Transverse colon (tissue), 4 donors: ENCODE measurements at regions not wholly inside any gene's neighbourhood (a gene's known extent, or its start where the extent isn't known, plus 50 kb on each side); places are given as distances from the start of the nearest gene placed in this dataset.

Source experiments
- DNase-seq: peaks from one replicate; pipeline ENCODE4 v3.0.0-alpha.2; 2019
- H3K27ac ChIP-seq, 4 donors: fragments of 200-600 bp; sonication (generic); 2 replicates each; pipeline ENCODE4 v1.5.1; 2016 to 2018; ENCODE audit warnings: inconsistent platforms in 4 of 4
- H3K27me3 ChIP-seq: fragments of 200-600 bp; sonication (generic); 2 replicates; pipeline ENCODE4 v1.5.1; 2017; ENCODE audit warnings: inconsistent platforms
- H3K36me3 ChIP-seq, 4 donors: fragments of 200-600 bp; sonication (generic); 2 replicates each; pipeline ENCODE4 v1.5.1; 2017 to 2019; ENCODE audit warnings: inconsistent platforms in 4 of 4
- H3K4me1 ChIP-seq, 4 donors: fragments of 200-600 bp; sonication (generic); 2 replicates each; pipeline ENCODE4 v1.5.1; 2017 to 2020; ENCODE audit warnings: inconsistent platforms in 4 of 4
- H3K4me3 ChIP-seq, 4 donors: fragments of 200-600 bp; sonication (generic); 1 replicate in 1 of 4; 2 replicates in 3 of 4; pipeline versions ENCODE4 v1.5.1 to v1.6.1; 2017 to 2019; ENCODE audit warnings: inconsistent platforms in 4 of 4
- H3K9me3 ChIP-seq, 2 donors: fragments of 200-600 bp; sonication (generic); 2 replicates each; pipeline ENCODE4 v1.5.1; 2017 to 2019; ENCODE audit warnings: inconsistent platforms in 2 of 2
- EP300 ChIP-seq: sonication (generic); formaldehyde crosslinking; IDR thresholded peaks from one replicate; pipeline ENCODE4 v1.6.1; 2017; ENCODE audit warnings: antibody characterized with exemption, low read depth
- POLR2A ChIP-seq: fragments of 450-650 bp; IDR thresholded peaks from one replicate; pipeline ENCODE4 v1.6.1; 2016; ENCODE audit warnings: antibody characterized with exemption, mild to moderate bottlenecking, moderate library complexity
- POLR2AphosphoS5 ChIP-seq, 3 donors: sonication (generic); formaldehyde crosslinking; IDR thresholded peaks; one replicate each; pipeline ENCODE4 v1.6.1; 2016; ENCODE audit warnings: antibody characterized with exemption in 3 of 3
- WGBS, 2 donors: methylation state at CpG; one replicate each; pipeline ENCODE4 v1.1.5; 2018; ENCODE audit warnings: low coverage in 1 of 2; 5-methylcytosine and 5-hydroxymethylcytosine counted together
- in situ Hi-C, 4 donors: fragments of 200-750 bp; cut with MboI; loops; one replicate each; pipeline versions ENCODE4 v1.15.0 to v1.15.1; 2017; ENCODE audit warnings: low sequenced_read_pairs in 3 of 4, low pct_ligation_motif_present in 1 of 4, low pct_unique_long_range_greater_than_20kb in 1 of 4
- intact Hi-C: fragments of 100-400 bp; cut with DNase I; formaldehyde crosslinking; loops from one replicate; pipeline ENCODE4 v1.15.1; 2023; ENCODE audit warnings: low total_unique reads
- TF ChIP-seq, protein P1 (sequence below), 5 experiments: fragments of 200-600 bp in 3 of 5; fragments of 450-650 bp in 2 of 5; sonication (generic) in 3 of 5; IDR thresholded peaks; 1 replicate in 2 of 5; 2 replicates in 3 of 5; pipeline ENCODE4 v1.5.1; 2016 to 2017; ENCODE audit warnings: antibody characterized with exemption in 5 of 5, inconsistent platforms in 3 of 5, mild to moderate bottlenecking in 2 of 5, moderate library complexity in 1 of 5

DNA sequence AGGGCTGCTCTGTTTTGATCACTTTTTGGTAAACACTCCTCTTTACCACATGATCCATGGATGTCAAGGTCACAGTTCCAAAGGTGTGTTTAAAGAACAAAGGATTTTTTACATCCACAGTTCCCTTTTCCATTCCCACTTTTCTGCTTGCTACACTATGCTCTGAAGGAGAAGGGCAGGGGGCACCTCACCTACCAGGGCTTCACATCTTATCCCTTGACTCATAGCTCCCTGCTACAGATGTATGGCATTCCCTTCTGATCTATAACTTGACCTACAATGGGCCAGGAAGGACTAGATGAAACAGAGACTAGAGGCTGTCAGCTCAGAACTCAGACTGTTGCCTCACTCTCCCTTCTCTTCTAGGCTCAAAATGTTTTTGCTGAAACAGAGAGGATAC lies 233.1 kb upstream of the RPS6KA3 start:
- no peak for DNase-seq
- Histone ChIP-seq H3K27me3 (no peaks in the 10 kb centered on the region), H3K4me1 (peaks cover 0 to 7% (median 3%) of the 10 kb centered on the region in 4 donors), H3K4me3 (no peak overlapping the region), H3K27ac (no peak overlapping the region), H3K36me3 (no peaks in the 10 kb centered on the region), H3K9me3 (no peaks in the 10 kb centered on the region)
- no peak for TF ChIP-seq POLR2AphosphoS5 (IDR thresholded peaks at IDR 0.05)
- TF ChIP-seq POLR2A: no peak
- no peak for TF ChIP-seq EP300
- TF ChIP-seq, protein P1, sequence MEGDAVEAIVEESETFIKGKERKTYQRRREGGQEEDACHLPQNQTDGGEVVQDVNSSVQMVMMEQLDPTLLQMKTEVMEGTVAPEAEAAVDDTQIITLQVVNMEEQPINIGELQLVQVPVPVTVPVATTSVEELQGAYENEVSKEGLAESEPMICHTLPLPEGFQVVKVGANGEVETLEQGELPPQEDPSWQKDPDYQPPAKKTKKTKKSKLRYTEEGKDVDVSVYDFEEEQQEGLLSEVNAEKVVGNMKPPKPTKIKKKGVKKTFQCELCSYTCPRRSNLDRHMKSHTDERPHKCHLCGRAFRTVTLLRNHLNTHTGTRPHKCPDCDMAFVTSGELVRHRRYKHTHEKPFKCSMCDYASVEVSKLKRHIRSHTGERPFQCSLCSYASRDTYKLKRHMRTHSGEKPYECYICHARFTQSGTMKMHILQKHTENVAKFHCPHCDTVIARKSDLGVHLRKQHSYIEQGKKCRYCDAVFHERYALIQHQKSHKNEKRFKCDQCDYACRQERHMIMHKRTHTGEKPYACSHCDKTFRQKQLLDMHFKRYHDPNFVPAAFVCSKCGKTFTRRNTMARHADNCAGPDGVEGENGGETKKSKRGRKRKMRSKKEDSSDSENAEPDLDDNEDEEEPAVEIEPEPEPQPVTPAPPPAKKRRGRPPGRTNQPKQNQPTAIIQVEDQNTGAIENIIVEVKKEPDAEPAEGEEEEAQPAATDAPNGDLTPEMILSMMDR (IDR thresholded peaks at IDR 0.05): no peak
- intact Hi-C loops (no loop called here), in situ Hi-C loops (no loop called here)

DNA sequence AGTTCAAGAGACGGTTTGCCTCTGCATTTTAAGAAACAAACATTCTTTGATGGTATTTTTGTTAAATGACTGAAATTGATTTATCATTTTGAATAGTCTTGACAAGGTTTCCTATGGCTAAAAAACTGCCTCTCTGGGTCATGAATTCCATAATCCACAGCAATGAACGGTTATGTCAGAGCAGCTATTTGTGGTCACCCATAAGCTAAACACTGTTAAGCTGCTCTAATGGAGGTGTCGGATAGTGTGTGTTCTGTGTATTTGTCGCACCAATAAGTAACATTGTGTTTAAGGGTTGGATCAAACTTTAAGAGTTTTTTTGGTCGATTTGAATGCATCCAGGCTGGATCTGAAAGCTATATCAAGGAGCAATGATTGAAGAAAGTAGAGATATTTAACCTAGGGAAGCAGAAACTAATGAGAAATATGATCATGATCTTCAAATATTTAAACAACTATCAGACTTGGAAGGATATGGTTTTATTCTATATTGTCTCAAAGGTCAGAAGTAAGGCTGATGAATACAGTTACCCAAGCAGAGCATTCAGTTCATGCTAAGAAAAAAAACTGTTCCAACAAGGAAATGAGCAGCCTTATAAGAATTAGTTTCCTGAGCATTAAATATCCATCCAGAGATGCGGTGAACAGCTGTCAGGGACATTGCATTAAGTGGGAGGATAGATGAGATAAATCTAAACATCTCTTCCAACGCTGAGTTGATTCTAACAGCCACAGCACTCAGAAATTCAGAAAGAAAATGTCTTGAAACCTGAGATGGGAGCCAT lies 232.3 kb upstream of the RPS6KA3 start:
- WGBS, 2 donors: 37 to 48% methylated on average over 2 to 7 of the region's 7 CpGs
- no peaks in the 10 kb centered on the region for H3K36me3 ChIP-seq
- no peak for DNase-seq
- in situ Hi-C loops (no loop called here), intact Hi-C loops (no loop called here)
- no peak overlapping the region for H3K27ac ChIP-seq
- no peaks in the 10 kb centered on the region for H3K27me3 ChIP-seq
- H3K9me3 ChIP-seq: no peaks in the 10 kb centered on the region
- peaks cover 0 to 7% (median 3%) of the 10 kb centered on the region in 4 donors for H3K4me1 ChIP-seq
- no peak overlapping the region for H3K4me3 ChIP-seq
- TF ChIP-seq, protein P1 (IDR thresholded peaks at IDR 0.05): no peak

DNA sequence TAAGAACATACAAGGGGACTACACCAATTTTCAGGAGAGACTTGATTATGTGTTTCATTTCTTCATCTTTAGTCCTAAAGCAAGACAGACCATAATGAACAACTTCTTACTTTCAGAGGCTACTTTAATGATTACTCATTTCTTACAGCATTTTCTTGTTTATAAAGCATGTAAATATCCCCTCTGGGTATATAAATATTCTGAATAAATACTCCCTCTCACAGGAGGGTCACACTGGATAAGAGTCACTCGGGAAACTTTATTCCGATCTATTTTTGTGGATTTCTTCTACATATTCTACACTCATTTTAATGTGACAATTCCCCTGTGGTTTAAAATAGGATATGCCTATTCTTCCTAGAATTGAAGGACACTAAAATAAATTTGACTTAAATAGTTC lies 228.9 kb upstream of the RPS6KA3 start:
- TF ChIP-seq POLR2AphosphoS5 (IDR thresholded peaks at IDR 0.05) (no peak), POLR2A (no peak), EP300 (no peak)
- TF ChIP-seq, protein P1 (IDR thresholded peaks at IDR 0.05): no peak
- H3K27ac ChIP-seq: no peak overlapping the region
- H3K4me1 ChIP-seq: peaks cover 0 to 7% (median 3%) of the 10 kb centered on the region in 4 donors
- in situ Hi-C loops: no loop called here
- no peak for DNase-seq
- no peak overlapping the region for H3K4me3 ChIP-seq
- 88 to 100% methylated on average over 2 of the region's 2 CpGs for WGBS, 2 donors
- H3K9me3 ChIP-seq: no peaks in the 10 kb centered on the region
- H3K36me3 ChIP-seq: no peaks in the 10 kb centered on the region
- no peaks in the 10 kb centered on the region for H3K27me3 ChIP-seq
- intact Hi-C loops: no loop called here

DNA sequence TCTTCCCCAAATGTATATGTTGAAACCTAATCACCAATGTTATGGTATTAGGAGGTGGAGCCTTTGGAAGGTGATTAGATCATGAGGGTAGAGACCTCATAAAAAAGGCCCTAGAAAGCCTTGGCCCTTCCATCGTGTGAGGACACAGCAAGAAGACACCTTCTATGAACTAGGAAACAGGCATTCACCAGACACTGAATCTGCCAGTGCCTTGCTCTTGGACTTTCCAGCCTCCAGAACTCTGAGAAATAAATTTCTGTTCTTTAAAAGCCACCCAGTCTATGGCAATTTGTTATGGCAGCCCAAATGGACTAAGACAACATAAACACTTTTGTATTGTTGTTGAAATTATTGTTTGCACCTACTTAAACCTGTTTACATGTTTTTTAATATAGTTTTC lies 221.8 kb upstream of the RPS6KA3 start:
- H3K4me1 ChIP-seq: no peaks in the 10 kb centered on the region
- no peak overlapping the region for H3K27ac ChIP-seq
- H3K4me3 ChIP-seq: no peak overlapping the region
- H3K9me3 ChIP-seq: no peaks in the 10 kb centered on the region
- in situ Hi-C loops: no loop called here
- intact Hi-C loops: no loop called here
- no peak for DNase-seq
- TF ChIP-seq EP300 (no peak), POLR2A (no peak), POLR2AphosphoS5 (IDR thresholded peaks at IDR 0.05) (no peak)
- TF ChIP-seq, protein P1 (IDR thresholded peaks at IDR 0.05): no peak
- no peaks in the 10 kb centered on the region for H3K27me3 ChIP-seq
- WGBS, 2 donors: 93% methylated on average over 1 of the region's 1 CpG; no CpG with 5 or more reads in 1 of the 2 donors
- no peaks in the 10 kb centered on the region for H3K36me3 ChIP-seq
